NCI-H1092 treated with DMSO at 0.1 percent for 48 hours (cell line): ENCODE measurements at regions not wholly inside any gene's neighbourhood (a gene's known extent, or its start where the extent isn't known, plus 50 kb on each side); places are given as distances from the start of the nearest gene placed in this dataset.

Experiments used
- DNase-seq: peaks from one replicate; lab custom pipeline; 2025; lab: John Stamatoyannopoulos, UW

DNA sequence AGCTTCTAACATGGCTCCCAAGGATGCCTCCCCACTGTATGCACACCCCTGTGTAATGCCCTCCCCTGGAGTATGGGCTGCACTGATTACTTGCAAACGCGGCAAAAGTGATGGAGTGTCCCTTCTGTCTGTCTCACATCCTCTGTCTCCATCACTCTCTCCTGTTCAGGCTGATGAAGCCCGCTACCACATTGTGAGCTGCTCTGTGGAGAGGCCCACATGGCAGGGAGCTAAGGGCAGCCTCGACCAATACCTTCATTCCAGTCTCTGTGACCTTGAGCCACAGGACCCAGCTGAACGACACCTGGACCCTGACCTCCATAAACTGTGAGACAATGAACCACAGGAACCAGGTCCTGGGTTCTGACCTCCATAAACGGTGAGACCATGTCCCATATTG, 154.1 kb upstream of the ETV3 start:
- DNase-seq, result no peak

DNA sequence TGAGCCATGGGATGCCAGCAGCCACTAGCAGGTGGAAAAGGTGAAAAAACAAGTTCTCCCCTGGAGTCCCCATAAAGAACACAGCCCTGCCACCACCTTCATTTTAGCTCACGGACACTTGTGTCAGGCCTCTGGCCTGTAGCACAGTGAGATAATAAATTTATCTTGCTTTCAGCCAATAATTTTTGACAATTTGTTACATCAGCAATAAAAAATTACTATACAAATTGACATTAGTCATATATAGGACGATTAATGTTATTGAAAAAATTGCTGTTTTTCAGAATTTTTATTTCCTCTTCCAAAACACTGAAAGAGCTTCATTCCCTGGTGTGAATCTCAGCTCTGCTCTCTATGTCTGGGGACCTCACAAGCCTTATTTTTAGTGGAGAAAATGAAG, 152.9 kb upstream of the ETV3 start:
- no peak for DNase-seq

DNA sequence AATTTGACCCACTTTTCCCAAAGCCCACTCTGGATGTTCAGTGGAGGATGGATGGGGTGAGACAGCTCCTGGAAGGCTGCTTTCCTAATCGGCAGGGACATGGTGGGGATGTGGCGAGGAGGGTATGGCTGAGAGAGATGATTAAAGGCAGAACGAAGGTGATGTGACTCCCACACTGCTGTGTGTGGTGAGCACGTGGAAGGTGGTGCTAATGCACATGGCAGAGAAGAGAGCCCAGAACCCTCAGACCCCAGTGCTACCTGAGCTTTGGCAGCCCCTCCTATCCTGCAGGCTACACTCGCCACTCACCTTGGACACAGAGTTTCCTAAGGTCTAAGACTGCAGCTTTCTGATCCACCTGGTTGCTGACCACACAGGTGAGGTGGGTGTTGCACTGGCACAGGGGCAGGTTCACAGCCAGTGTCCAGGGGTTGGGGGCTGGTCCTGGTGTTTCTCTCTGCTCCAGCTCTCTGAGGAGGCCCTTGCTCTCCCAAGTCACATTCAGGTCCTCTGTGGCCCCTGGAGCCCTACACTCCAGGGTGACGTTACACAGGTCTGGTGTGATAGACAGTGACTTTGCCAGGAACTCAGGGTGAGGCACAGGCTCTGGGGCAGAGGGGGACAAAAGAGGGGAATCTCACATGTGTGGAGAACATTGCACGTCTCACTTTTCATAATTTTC, 151.4 kb upstream of the ETV3 start:
- no peak for DNase-seq

GRCh38 chr1:157288996-157289395, 150.8 kb upstream of the ETV3 start:
- DNase-seq, result no peak

GRCh38 chr1:157288492-157288891, 150.3 kb upstream of the ETV3 start:
- no peak for DNase-seq

GRCh38 chr1:157288006-157288405, 149.8 kb upstream of the ETV3 start:
- DNase-seq, result no peak

GRCh38 chr1:157287462-157287861, 149.3 kb upstream of the ETV3 start:
- no peak for DNase-seq

DNA sequence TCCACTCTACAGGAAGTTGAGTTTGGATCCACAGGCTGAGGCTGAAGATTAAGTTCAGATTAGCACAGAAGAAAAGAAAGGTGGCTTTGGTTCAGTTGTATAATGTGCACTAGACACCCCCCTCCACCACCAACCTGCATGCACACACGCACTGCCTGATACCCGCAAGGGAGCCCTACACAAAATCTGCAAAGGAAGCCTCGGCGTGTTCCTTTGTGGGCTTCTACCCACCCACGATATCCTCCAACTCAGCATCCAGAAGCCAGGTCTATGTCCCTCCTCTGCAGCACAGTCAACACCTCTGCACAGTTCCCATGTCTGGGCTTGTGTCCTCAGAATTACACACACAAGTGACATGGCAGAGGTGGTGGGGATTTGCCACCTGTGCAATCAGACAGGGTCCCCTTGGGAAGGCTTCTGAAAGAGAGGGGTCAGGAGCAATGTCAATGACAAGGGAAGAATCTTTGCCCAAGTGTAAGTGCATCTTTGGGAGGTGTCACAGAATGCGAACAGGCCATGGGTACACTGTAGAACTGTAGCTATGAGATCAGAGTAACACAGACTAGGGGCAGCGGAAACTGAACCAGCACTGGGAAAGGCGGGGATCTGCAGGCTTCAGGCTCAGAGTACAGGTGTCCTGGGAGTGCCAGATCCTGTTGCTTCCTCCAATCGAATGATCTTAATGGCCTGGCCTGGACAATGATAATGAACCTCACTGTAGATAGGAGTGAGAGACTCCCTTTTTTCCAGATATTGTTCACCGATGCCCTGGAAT, 148.6 kb upstream of the ETV3 start:
- DNase-seq, result no peak

GRCh38 chr1:157286096-157286495, 147.9 kb upstream of the ETV3 start:
- no peak for DNase-seq

GRCh38 chr1:157284451-157284850, 146.3 kb upstream of the ETV3 start:
- DNase-seq, result no peak

GRCh38 chr1:157279802-157280140, 141.6 kb upstream of the ETV3 start:
- DNase-seq, result no peak

GRCh38 chr1:157279138-157279801, 141.1 kb upstream of the ETV3 start:
- no peak for DNase-seq

GRCh38 chr1:157278383-157279137, 140.4 kb upstream of the ETV3 start:
- DNase-seq, result no peak

DNA sequence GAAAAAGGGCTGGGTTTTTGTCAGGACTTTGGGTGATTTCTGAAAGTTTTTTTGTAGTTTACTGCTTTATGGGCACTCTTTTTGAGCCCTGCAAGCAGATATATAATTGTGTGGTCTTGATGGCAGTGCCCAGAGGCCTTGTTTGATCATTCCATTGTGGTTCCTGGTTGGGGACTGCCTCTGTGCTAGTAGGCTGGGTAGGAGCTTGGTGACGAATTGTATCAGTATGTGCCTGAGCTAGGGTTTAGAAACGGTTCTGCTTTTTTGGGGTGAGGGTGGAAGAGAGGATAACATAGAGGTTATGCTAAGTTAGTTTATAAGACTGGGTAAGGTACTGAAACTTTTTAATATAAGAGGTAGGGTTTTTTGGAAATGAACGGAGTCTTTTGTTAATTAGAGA, 139.7 kb upstream of the ETV3 start:
- no peak for DNase-seq

GRCh38 chr1:157277281-157277680, 139.1 kb upstream of the ETV3 start:
- no peak for DNase-seq

DNA sequence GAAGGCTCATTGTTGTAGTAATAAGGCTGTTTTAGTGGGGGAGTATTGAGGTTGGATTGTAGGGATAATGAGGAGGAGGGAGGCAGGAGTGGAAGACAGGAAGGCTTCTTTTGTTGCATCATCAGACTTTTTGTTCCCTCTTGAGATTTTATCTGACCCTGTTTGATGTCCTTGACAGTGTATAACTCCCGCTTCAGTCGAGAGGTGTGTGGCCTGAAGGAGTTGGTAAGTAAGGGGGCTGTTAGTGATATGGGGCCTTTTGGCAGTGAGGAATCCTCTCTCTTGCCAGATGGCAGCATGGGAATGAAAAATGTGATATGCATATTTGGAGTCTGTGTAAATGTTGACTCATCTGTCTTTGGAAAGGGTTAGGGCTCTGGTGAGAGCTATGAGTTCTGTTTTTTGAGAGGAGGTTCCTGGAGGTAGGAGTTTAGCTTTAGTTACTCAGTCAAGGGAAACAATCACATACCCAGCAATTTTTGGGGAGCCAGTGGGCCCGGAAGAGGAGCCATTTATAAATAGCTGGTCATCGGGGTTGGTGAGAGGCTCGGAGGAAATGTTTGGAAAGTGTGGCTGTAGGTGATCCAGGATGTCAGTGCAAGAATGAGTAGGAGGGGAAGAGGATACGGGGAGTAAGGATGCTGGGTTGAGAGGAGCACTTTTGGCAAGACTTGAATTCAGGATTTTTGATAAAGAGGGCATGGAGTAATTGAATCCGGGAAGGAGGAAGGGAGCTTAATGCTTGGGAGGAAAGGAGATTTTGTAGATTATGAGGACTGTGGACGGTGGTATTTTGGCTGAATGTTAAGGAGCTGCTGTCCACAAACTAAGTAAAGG, 136.7 kb upstream of the ETV3 start:
- DNase-seq, result no peak

DNA sequence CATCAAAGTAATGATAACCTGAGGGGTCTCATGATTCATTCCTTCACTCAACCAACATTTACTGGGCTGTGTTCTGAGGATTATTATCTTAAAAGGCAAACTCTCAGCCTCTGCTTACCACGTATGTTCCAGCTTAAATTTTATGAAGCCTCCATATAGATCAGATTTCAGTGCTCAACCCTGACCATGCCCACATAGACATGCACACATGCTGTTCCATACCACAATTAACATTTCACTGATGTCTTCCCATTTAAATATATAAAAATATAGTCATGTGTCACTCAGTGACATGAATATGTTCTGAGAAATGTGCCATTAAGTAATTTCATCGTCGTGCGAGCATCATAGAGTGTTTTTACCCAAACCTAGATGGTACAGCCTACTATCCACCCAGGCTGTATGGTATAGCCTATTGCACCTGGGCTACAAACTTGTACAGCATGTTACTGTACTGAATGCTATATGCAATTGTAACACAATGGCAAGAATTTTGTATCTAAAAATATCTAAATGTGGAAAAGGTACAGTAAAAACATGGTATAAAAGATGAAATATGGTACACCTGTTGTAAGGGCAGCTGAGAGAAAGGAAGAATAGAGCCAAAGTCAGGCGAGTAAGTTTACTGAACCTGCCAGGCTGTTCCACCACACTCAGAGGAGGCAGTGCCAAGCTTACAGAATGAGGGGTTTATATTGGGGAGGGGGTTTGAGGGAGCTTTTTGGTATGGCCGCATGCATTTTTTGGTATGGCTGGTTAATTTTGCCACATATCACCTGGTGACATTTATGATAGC, 134.7 kb upstream of the ETV3 start:
- no peak for DNase-seq

- no peak for DNase-seq
Measured at GRCh38 chr1:157272264-157272663, 134.1 kb upstream of the ETV3 start.

GRCh38 chr1:157270705-157271274, 132.6 kb upstream of the ETV3 start:
- no peak for DNase-seq

GRCh38 chr1:157269656-157270375, 131.6 kb upstream of the ETV3 start:
- no peak for DNase-seq
